ENCODE measurements at regions not wholly inside any gene's neighbourhood (a gene's known extent, or its start where the extent isn't known, plus 50 kb on each side); places are given as distances from the start of the nearest gene placed in this dataset.

DNA sequence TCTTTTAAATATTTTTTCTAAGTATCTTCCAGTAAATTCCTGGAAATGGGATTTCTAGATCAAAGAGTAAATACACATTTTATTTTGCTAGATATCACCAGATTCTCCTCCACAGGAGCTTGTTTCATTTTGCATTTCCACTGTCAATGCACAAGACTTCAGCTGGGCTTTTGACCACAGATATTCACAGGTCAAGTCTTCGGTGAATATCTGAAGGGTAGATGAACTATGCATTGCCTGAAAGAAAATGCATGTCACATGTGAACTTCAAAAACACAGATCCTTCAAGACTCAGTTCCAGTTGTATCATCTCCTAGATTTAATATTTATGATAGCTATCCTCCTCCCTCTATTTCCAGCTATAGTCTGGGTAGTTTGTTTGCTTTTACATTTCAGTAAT is 963.6 kb upstream of the GOT2 start:
- no peak overlapping the region for H3K27ac ChIP-seq
- TF ChIP-seq CTCF (conservative IDR thresholded peaks at IDR 0.05) = no peak

DNA sequence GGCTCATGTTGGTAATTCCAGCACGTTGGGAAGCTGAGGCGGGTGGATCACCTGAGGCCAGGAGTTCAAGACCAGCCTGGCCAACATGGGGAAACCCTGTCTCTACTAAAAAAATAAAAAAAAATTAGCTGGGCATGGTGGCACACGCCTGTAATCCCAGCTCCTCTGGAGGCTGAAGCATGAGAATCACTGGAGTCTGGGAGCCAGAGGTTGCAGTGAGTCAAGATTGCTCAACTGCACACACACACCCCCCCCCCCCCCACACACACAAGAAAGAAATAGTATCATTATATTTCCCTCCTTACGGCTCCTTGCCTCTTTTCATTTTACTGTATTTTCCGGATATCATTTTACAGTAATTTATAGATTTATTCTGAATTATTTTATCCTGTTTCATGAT is 963.1 kb upstream of the GOT2 start:
- TF ChIP-seq CTCF (conservative IDR thresholded peaks at IDR 0.05) = no peak
- no peak overlapping the region for H3K27ac ChIP-seq

DNA sequence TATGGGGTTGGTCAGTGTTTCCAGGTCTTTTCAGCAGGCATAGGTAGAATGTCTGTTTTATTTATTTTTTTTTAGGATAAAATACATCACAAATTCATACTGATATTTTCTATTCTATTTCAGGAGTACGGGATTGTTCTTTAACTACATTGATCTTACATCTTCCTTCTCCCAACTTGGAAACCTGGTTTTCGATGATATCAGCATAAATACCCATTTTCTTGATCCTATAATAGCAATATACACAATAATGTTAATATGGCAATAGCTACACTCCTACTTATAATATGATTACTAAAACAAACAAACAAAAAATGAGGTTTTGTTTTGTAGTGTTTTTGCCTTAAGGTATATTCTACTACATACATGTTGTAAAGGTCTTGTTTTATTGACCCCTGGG is 962.4 kb upstream of the GOT2 start:
- TF ChIP-seq CTCF (conservative IDR thresholded peaks at IDR 0.05) = no peak
- no peak overlapping the region for H3K27ac ChIP-seq

GRCh38 chr16:59690216-59690615 is 956.1 kb upstream of the GOT2 start:
- H3K27ac ChIP-seq = no peak overlapping the region
- TF ChIP-seq CTCF (conservative IDR thresholded peaks at IDR 0.05) = no peak

DNA sequence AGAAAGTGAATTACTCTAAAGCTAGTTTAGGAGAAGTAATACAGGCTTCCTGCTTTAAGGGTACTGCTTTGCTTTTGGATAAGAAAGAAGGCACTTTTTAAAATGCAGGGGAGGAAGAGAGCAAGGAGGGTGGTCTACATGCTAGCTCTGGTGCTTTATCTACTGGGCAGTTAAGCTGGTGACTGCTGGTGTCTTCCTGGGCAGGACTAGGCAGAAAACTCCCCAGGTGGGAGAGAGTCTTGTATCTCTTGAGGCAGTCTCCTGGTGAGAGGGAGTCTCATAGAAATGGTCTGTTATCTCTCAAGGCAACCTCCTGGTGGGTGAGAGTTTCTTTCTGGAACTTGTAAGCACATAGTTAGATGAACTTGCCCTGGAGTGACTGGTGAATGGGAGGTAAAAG is 953.9 kb upstream of the GOT2 start:
- no peak for TF ChIP-seq CTCF (conservative IDR thresholded peaks at IDR 0.05)

GRCh38 chr16:59686405-59686804 is 952.3 kb upstream of the GOT2 start:
- no peak for TF ChIP-seq CTCF (conservative IDR thresholded peaks at IDR 0.05)
- no peak overlapping the region for H3K27ac ChIP-seq

More for the DNA sequence above, 953.9 kb upstream of the GOT2 start:
- no peak overlapping the region for H3K27ac ChIP-seq

- no peak overlapping the region for H3K27ac ChIP-seq
- TF ChIP-seq CTCF (conservative IDR thresholded peaks at IDR 0.05) = no peak
These were observed 950.8 kb upstream of the GOT2 start for GRCh38 chr16:59684911-59685310.

DNA sequence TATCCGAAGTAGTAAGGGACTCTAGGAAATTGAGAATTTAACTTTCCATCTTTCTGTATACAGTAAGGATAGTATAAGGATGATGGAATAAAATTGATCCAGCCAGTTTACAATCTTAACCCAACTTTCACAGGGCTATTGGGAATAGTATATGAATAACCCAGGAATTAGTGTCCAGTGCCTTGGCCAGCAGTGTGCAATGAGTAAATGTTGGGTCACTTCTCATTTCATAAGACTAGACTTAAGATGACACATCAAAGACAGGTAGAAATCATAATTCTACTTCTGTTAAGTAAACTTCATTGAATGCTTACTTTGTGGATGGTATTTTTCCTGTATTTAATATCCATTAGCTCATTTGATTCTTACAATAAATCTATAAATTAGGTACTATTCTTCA is 949.6 kb upstream of the GOT2 start:
- no peak for TF ChIP-seq CTCF (conservative IDR thresholded peaks at IDR 0.05)
- no peak overlapping the region for H3K27ac ChIP-seq
